ENCODE measurements at regions not wholly inside any gene's neighbourhood (a gene's known extent, or its start where the extent isn't known, plus 50 kb on each side); places are given as distances from the start of the nearest gene placed in this dataset.

GRCh38 chr9:94159069-94159939 is 75.0 kb downstream of the PTPDC1 start:
- Histone ChIP-seq H3K4me3 (no peak overlapping the region), H3K27me3 (no peaks in the 10 kb centered on the region), H3K27ac (peak overlapping the region; percentile 9 to 24), H3K4me1 (peaks cover 0 to 26% of the 10 kb centered on the region in 2 donors), H3K36me3 (no peaks in the 10 kb centered on the region), H3K9me3 (no peaks in the 10 kb centered on the region)
- no peak for DNase-seq (ENCODE audit: low spot score)
- TF ChIP-seq, protein P1, sequence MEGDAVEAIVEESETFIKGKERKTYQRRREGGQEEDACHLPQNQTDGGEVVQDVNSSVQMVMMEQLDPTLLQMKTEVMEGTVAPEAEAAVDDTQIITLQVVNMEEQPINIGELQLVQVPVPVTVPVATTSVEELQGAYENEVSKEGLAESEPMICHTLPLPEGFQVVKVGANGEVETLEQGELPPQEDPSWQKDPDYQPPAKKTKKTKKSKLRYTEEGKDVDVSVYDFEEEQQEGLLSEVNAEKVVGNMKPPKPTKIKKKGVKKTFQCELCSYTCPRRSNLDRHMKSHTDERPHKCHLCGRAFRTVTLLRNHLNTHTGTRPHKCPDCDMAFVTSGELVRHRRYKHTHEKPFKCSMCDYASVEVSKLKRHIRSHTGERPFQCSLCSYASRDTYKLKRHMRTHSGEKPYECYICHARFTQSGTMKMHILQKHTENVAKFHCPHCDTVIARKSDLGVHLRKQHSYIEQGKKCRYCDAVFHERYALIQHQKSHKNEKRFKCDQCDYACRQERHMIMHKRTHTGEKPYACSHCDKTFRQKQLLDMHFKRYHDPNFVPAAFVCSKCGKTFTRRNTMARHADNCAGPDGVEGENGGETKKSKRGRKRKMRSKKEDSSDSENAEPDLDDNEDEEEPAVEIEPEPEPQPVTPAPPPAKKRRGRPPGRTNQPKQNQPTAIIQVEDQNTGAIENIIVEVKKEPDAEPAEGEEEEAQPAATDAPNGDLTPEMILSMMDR (IDR thresholded peaks at IDR 0.05), result no peak

GRCh38 chr9:94160594-94161501 is 76.6 kb downstream of the PTPDC1 start:
- Histone ChIP-seq H3K27ac (no peak overlapping the region), H3K4me1 (peaks cover 0 to 31% of the 10 kb centered on the region in 2 donors), H3K27me3 (no peaks in the 10 kb centered on the region), H3K36me3 (no peaks in the 10 kb centered on the region), H3K4me3 (no peak overlapping the region), H3K9me3 (no peaks in the 10 kb centered on the region)
- DNase-seq (ENCODE audit: low spot score), result no peak
- TF ChIP-seq, protein P1 (IDR thresholded peaks at IDR 0.05), result no peak

DNA sequence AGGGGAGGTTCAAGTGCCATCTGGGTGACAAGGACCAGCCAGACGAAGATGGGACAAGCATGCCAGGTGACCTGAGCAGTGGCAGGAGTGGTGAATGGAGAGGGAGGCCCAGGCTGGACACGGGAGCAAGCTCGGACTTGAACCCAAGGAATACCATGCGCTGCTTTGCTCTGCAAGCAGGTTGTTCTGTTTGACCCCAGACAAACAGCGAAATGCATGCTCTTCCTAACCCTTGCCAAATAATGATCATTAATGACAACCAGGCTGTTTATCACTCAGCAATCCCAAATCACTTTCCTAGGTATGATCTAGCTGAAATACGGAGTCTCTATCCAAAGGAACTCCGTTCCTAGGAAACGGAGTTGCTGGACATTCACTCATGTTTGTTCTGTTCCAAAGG is 77.4 kb downstream of the PTPDC1 start:
- TF ChIP-seq, protein P1 (IDR thresholded peaks at IDR 0.05), result no peak
- H3K9me3 ChIP-seq, result no peaks in the 10 kb centered on the region
- H3K4me1 ChIP-seq, result peaks cover 0 to 24% of the 10 kb centered on the region in 2 donors
- no peak for DNase-seq (ENCODE audit: low spot score)
- no peaks in the 10 kb centered on the region for H3K36me3 ChIP-seq
- no peak overlapping the region for H3K4me3 ChIP-seq
- H3K27ac ChIP-seq, result no peak overlapping the region
- H3K27me3 ChIP-seq, result no peaks in the 10 kb centered on the region

GRCh38 chr9:94164806-94165549 is 80.7 kb downstream of the PTPDC1 start:
- peak overlapping the region in 1 of 2 donors; percentile 60 for H3K27ac ChIP-seq

More at GRCh38 chr9:94164806-94165549, 80.7 kb downstream of the PTPDC1 start:
- H3K4me3 ChIP-seq, result no peak overlapping the region
- H3K36me3 ChIP-seq, result no peaks in the 10 kb centered on the region
- H3K27me3 ChIP-seq, result no peaks in the 10 kb centered on the region
- TF ChIP-seq, protein P1 (IDR thresholded peaks at IDR 0.05), result no peak
- H3K9me3 ChIP-seq, result no peaks in the 10 kb centered on the region
- H3K4me1 ChIP-seq, result peaks cover 0 to 25% of the 10 kb centered on the region in 2 donors
- DNase-seq (ENCODE audit: low spot score), result no peak
